Mesothelial cell of epicardium (in vitro differentiated cells): ENCODE measurements at regions not wholly inside any gene's neighbourhood (a gene's known extent, or its start where the extent isn't known, plus 50 kb on each side); places are given as distances from the start of the nearest gene placed in this dataset.

Experiments used
- DNase-seq, 2 experiments: peaks; one replicate each; pipeline ENCODE4 v3.0.0; 2021; ENCODE audit warnings: low spot score in 2 of 2; ENCODE audit not compliant: unreplicated experiment in 2 of 2
- H3K27ac Mint-ChIP-seq: 2 replicates; pipeline ENCODE4 v1.8.0; 2021; ENCODE audit warnings: mixed read lengths
- H3K27me3 Mint-ChIP-seq: 2 replicates; pipeline ENCODE4 v1.8.0; 2021; ENCODE audit warnings: low read depth, mixed read lengths
- H3K36me3 Mint-ChIP-seq: 2 replicates; pipeline ENCODE4 v1.8.0; 2021; ENCODE audit warnings: mixed read lengths
- H3K4me1 Mint-ChIP-seq: 2 replicates; pipeline ENCODE4 v1.8.0; 2021; ENCODE audit warnings: mixed read lengths
- H3K4me3 Mint-ChIP-seq: 2 replicates; pipeline ENCODE4 v1.8.0; 2021; ENCODE audit warnings: mild to moderate bottlenecking, moderate library complexity, mixed read lengths
- H3K9me3 Mint-ChIP-seq: 2 replicates; pipeline ENCODE4 v1.8.0; 2021; ENCODE audit warnings: mixed read lengths
- TF ChIP-seq, protein P1 (sequence below): fragments of 200-600 bp; sonication (generic); IDR thresholded peaks from one replicate; pipeline ENCODE4 v1.5.0; 2021; ENCODE audit warnings: antibody characterized with exemption; ENCODE audit not compliant: unreplicated experiment

DNA sequence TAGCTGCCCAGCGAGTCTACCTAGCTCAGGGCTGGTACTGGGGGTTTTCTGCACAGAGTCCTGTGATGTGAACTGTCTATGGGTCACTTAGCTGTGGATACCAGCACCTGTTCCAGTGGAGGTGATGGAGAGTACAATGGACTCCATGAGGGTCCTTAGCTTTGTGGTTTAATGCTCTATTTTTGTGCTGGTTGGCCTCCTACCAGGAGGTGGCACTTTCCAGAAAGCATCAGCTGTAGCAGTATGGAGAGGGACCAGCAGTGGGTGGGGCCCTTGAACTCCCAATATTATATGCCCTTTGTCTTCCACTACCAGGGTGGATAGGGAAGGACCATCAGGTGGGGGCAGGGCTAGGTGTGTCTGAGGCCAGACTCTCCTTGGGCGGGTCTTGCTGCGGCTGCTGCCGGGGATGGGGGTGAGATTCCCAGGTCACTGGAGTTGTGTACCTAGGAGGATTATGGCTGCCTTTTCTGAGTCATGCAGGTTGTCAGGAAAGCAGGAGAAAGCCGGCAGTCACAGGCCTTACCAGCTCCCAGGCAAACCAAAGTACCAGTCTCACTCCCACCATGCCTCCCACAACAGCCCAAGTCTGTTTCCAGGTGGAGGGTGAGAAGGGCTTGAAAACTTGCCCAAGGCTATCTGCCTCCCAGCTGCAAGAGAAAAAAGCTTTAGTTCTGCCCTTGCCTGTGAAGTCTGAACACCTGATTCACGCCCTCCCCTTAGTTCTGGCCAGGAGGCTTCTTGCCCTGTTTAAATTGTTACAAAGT lies 163.0 kb upstream of the NUDT4 start:
- no peak for DNase-seq
- H3K4me1 Mint-ChIP-seq: peaks cover 2% of the 10 kb centered on the region
- no peak overlapping the region for H3K27ac Mint-ChIP-seq
- peaks cover 28% of the 10 kb centered on the region for H3K9me3 Mint-ChIP-seq
- H3K27me3 Mint-ChIP-seq: no peaks in the 10 kb centered on the region
- no peak overlapping the region for H3K4me3 Mint-ChIP-seq
- TF ChIP-seq, protein P1, sequence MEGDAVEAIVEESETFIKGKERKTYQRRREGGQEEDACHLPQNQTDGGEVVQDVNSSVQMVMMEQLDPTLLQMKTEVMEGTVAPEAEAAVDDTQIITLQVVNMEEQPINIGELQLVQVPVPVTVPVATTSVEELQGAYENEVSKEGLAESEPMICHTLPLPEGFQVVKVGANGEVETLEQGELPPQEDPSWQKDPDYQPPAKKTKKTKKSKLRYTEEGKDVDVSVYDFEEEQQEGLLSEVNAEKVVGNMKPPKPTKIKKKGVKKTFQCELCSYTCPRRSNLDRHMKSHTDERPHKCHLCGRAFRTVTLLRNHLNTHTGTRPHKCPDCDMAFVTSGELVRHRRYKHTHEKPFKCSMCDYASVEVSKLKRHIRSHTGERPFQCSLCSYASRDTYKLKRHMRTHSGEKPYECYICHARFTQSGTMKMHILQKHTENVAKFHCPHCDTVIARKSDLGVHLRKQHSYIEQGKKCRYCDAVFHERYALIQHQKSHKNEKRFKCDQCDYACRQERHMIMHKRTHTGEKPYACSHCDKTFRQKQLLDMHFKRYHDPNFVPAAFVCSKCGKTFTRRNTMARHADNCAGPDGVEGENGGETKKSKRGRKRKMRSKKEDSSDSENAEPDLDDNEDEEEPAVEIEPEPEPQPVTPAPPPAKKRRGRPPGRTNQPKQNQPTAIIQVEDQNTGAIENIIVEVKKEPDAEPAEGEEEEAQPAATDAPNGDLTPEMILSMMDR: no peak
- H3K36me3 Mint-ChIP-seq: no peaks in the 10 kb centered on the region

DNA sequence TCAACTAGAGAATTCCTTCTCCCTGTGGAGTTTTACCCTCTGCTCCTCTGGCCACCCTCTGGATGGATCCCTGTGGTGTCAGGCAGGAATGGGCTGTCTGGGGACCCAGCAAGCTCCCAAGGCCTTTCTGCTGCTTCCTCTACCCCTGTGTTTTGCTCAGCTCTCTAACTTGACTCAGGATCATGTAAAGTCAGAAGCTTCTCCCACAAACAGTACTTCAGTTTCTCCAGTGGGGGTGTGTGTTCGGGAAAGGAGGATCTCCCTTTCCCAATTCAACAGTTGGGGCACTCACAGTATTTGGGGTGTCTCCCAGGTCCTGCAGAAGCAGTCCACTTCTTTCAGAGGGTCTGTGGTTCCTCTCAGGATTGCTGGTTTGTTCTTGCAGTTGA lies 162.4 kb upstream of the NUDT4 start:
- peaks cover 2% of the 10 kb centered on the region for H3K4me1 Mint-ChIP-seq
- H3K4me3 Mint-ChIP-seq: no peak overlapping the region
- H3K36me3 Mint-ChIP-seq: no peaks in the 10 kb centered on the region
- peaks cover 25% of the 10 kb centered on the region for H3K9me3 Mint-ChIP-seq
- no peak overlapping the region for H3K27ac Mint-ChIP-seq
- DNase-seq: no peak
- TF ChIP-seq, protein P1: no peak
- H3K27me3 Mint-ChIP-seq: no peaks in the 10 kb centered on the region

DNA sequence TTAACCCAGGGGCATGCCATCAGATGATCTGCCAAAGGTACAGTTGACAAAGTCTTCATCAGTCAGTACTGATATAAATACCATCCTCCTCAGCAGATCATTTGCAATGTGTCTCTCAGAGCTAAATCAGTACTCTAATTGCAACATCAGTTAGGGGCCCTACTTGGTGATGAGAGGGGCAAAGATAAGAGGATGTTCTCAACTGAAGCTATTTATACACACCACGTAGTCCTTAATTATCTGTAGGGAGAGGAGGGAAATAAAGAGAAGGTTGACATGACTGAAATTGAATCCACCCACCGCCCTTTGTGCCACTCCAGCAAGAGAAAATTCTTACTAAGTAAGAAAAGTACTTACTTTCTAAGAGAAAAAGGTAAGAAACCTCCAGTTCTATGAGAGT lies 157.8 kb upstream of the NUDT4 start:
- Mint-ChIP-seq H3K4me1 (peaks cover 18% of the 10 kb centered on the region), H3K4me3 (no peak overlapping the region), H3K27me3 (no peaks in the 10 kb centered on the region), H3K27ac (no peak overlapping the region), H3K36me3 (no peaks in the 10 kb centered on the region), H3K9me3 (peaks cover 7% of the 10 kb centered on the region)
- DNase-seq: no peak
- TF ChIP-seq, protein P1: no peak

DNA sequence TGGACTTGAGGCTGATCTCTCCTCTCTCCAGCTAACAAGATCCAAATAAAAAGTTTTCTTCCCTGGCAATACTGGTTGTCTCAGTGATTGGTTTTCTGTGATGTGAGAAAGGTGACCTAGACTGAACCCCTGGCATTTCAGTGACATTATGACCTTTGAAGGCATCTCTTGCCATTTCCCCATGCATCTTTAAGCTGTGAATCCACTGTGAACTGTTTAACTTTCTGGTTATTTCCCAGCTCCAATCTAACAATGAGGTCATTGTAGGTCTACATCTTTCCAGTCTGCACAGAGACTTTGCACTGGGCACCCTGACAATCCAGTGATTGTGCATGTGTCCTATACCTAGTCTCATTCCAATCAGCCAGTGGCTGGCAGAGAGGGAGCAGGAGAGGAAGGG lies 155.9 kb upstream of the NUDT4 start:
- Mint-ChIP-seq H3K27me3 (no peaks in the 10 kb centered on the region), H3K4me3 (no peak overlapping the region), H3K9me3 (peaks cover 7% of the 10 kb centered on the region), H3K4me1 (peaks cover 16% of the 10 kb centered on the region), H3K36me3 (no peaks in the 10 kb centered on the region), H3K27ac (no peak overlapping the region)
- DNase-seq: no peak
- TF ChIP-seq, protein P1: no peak

DNA sequence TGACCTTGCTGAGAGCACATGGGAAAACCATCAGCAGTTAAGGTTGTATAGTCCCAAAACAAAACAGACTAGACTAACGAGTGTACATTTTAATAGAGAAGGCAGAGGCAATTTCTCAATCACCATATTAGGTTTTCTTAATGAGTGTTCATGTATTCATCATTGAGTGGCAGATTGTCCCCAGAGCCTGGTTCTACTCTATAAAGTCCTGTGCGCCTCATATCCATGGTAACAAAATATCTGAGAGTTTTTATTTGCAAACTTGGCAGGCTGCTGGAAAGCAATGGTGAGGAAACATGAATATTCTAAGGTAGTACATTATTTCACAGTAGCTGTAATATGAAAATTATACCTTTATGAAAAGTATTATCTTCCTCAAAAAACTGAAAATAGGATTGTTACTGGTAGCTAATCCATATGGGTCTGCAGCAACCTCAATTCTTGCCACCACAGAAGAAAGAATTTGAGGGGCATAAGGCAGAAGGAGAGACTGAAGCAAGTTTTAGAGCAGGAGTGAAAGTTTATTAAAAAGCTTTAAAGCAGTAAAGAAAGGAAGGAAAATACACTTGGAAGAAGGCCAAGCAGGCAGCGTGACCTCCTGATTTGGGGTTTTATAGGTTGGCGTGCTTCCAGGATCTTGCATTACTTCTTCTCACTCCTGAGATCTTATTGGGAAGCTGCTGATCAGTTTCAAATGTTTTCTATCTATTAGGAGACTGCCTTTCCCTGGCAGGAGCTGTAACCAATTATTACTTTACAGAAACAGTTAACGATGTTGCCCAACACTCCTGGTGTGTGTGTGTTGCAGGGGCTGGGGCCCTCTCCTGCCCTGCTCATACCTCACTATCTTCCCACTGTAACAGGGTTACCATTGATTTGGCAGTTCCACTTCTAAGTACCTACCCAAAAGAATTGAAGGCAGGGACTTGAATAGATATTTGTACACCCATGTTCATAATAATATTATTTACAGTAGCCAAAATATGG lies 154.0 kb upstream of the NUDT4 start:
- peaks cover 26% of the 10 kb centered on the region for H3K9me3 Mint-ChIP-seq
- H3K36me3 Mint-ChIP-seq: no peaks in the 10 kb centered on the region
- no peaks in the 10 kb centered on the region for H3K27me3 Mint-ChIP-seq
- peak overlapping the region; percentile 75 for H3K27ac Mint-ChIP-seq
- no peak for DNase-seq
- TF ChIP-seq, protein P1: no peak
- H3K4me3 Mint-ChIP-seq: no peak overlapping the region
- peaks cover 16% of the 10 kb centered on the region for H3K4me1 Mint-ChIP-seq
